Eye (tissue), 1 donor: ENCODE measurements at regions not wholly inside any gene's neighbourhood (a gene's known extent, or its start where the extent isn't known, plus 50 kb on each side); places are given as distances from the start of the nearest gene placed in this dataset.

Source experiments
- DNase-seq: peaks from one replicate; pipeline ENCODE4 v3.0.0-alpha.2; 2015

DNA sequence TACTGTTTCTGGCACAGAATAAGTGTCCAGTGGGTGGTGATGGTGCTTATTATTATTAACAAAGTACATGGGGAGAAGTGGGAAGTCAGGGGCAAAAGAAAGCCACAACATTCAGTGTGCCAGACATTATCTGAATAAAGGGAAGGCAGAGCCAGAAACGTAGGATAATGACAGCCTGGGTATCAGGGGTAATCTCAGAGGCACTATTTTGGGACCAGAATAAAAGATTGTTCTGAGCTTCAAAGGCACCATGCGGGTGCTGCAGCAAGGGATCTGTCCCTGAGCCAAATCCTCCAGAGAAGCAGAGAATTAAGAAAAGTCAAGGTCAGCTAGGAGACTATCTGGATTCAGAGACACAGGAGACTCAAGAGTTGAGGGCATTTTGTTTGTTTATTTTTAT, 328.8 kb upstream of the GATB start:
- DNase-seq = no peak

GRCh38 chr4:152087335-152087734, 326.5 kb upstream of the GATB start:
- no peak for DNase-seq

DNA sequence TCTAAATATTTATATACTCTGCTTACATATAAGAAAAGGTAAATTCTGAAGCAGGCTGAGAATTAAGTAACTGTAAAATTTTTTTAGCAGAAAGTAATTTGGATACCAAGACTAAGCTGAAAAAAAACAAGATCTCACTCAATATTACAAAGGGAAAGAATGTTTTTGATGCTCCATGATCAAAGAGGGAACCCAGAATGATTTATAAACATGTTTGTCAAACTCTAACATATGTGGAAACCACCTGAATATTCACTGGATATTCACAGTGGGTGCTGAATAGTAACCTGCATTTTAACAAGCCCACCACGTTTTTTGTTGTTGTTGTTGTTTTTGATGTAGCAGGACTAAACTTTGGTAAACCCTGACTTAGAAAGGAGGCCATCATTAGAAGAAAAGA, 324.9 kb upstream of the GATB start:
- DNase-seq = no peak

DNA sequence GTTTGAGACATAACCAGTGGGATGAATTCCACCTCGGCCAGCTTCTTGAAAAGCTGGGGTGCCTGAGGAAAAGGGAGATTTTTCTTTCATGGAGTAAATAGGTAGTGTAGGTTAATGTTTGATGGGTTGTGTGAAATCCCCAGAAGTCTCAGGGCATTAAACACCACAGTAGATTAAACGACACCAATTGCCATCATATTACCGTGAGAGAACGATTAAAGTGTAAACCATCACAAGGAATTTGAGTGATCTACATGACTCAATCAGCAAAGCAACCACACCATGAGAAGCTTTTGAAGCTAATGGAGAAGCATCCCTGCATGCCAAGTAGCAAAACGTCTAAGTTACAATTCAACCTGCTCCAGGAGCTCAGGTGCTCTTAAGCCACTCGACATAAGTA, 322.5 kb upstream of the GATB start:
- DNase-seq = no peak

- no peak for DNase-seq
Measured at GRCh38 chr4:152081024-152081423, 320.2 kb upstream of the GATB start.

DNA sequence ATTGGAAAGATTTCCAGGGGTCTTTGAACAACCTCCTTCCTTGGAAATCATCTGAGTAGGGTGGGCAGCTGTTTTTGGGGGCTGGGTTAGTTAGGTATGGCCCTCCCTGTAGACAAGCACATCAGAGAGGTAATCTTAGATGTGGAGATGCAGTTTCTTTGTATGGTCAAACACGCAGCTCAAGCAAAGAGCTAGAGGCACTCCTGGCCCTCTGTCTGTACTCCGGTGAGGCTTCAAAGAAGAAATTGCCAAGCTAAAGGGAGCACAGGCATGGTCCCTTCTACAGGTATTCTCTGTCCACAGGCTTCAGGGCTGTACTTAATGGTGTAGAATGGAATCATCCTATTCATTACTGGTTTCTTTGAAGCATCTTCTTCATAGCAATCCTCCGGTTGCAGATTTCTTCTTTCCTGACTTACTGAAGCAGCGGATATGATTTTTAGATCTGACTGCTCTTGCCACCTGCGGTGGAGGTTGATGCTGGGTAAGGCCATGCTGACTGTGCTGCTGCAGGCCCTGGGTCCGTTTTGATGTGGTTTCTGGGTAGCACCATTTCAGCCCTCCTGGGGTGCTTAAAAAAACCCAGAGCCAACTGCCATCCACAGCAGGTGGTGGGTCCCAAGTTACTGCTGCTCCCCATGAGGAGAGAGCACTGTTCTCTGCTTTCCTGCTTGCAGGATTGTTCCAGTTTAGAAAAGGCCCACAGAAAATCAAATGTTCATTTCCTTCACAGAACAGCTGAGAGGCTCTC, 318.9 kb upstream of the GATB start:
- DNase-seq = no peak

GRCh38 chr4:152079079-152079478, 318.3 kb upstream of the GATB start:
- DNase-seq = no peak

- no peak for DNase-seq
Measured at GRCh38 chr4:152077582-152077981, 316.8 kb upstream of the GATB start.

DNA sequence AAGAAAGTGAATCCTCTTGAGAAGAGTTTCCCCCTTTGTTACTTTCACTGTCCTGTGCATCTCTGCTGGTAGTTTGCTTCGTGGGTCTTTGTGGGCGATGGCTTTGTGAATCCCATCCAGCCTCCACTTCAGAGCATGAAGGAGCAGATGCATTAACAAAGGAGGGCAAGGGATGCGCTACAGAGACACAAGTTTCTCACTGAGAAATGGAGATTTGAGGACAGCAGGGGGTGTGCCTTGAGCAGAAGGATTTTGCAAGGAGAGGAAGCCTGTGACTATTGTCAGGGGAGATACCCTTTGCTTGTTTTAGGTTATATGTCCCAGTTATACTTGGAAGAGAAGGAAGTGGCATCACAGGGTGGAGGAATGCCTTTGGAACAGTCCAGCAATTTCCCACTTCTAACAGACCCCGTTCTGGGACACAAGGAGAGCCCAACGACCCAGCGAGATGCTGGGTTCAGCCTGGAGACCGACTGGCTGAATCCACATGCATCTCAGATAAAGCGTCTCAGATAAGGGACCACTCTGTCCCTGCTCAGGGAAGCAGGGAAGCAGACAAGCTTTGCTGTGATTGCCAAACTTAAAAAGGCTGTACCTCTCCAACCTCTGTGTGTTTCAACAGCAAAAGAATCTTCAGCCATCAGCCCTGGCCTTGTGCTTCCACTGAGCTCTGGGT, 314.6 kb upstream of the GATB start:
- no peak for DNase-seq

DNA sequence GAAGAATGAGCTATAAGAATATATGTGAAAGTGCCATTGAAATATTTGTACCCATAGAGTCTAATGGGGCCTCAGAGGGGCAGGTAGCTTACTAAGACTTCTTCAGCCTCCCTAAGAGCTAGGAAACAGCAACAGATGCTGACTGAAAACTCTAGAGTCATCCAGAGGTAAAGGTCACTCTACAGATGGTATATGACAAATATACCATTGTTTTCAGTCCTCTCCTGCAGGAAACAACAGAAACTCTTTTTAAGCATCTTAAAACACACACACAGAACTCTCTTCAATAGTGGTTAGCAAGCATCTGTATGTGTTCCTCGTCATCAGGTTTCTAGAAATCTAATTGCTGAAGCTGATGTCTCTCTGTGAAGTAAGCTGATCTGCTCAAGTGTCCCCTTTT, 313.8 kb upstream of the GATB start:
- no peak for DNase-seq

GRCh38 chr4:152074088-152074437, 313.3 kb upstream of the GATB start:
- DNase-seq = no peak

DNA sequence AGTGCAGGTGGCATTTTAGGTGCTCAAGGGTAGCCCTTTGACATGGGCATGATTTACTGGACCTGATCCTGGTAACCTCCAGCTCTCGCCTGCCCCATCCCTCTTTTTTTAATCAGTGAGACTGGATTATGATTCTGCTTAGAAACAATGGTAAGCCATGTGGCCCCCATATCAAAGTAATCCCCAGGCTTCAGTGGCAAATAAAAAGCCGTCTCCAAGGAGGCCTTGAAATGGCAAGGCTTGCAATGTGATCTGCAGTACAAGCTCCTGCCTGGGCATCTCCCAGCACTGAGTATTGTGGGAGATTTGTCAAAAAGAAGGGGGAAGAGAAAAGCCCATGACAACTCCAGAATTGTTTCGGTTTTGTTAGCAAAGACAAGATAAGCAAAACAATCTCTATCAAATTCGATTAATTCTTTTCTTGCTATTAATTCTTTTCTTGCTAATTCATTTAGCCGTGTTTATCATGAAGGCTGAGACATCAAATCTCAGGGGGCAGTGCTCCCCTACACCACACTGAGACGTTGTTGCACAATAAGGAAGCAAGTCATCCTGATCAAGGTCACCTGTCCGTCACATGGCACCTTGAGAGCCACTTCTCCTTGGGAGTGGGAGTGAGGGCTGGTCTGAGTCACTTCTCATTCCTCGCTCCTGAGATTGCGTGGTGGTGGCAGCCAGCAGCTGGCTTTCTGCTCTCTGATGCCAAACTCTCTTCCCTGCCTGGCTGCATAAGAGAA, 312.7 kb upstream of the GATB start:
- peak; percentile 14 for DNase-seq

GRCh38 chr4:152072906-152073305, 312.1 kb upstream of the GATB start:
- no peak for DNase-seq

DNA sequence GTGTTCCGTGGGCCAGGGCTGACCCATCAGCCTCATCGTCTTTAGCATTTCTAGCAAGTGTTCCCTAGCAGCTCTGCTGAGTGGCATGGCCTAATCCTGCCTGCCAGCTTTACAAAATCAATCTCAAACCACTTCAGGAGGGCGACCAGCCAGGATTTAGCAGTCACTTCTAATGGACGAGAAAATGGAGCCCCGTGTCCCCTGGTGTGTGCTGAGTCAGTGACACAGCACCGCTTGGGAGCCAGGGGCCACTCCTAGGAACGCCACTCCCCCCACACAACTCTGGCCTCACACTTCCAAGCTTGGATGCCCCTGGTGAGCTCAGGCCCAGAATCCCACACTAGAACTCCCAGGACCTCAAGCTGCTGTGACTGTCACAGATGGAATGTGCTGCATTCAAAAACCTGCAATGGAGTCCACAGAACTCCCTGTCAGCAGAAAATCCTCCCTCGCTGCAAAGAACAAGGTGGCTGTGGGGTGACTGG, 311.2 kb upstream of the GATB start:
- no peak for DNase-seq

- DNase-seq = no peak
Measured at GRCh38 chr4:152070854-152071253, 310.0 kb upstream of the GATB start.

- DNase-seq = no peak
Measured at GRCh38 chr4:152068866-152069265, 308.1 kb upstream of the GATB start.

DNA sequence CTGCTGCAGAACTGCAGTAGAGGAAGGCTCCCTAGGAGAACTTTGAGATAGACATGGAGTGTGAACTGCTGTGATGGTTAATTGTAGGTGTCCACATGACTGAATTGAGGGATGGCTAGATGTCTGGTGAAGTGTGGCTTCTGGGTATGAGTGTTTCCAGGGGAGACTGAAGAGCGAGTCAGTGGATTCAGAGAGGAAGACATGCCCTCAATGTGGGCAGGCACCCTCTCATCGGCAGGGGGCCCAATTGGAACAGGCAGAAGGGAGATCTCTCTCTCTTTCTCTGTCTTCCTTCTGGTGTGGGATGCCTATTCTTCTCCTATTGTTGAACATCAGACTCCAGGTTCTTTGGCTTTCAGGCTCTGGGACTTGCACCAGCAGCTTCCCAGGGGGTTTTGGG, 304.7 kb upstream of the GATB start:
- DNase-seq = no peak

GRCh38 chr4:152064753-152065152, 303.9 kb upstream of the GATB start:
- DNase-seq = no peak

GRCh38 chr4:152064282-152064681, 303.5 kb upstream of the GATB start:
- DNase-seq = no peak

DNA sequence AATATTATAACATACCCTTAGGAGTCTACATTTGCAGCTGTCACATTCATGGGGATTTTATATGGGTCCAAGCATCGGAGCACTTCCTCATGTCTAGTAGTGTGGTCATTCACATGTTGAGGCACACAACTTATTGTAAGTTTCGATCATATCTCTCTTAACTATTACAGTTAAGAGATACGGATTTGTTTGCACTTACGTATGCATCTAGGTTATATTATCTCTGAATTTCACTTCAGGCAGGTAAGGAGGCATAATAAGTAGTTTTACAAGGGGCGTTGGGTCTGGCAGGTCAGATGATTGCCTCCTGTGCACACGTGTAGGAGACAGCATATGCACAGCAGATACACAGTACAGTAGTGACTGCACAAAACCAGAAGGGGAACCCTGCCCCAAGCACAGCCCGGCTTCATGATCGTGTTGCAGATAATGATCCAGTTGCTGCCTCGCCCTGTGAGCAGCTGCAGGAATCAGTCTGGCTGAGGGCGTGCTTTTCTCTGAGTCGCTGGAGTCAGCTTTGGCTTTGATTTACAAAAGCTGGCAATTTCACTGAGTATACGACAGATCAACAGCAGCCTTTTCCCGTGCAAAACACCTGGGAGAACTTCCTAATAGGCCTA, 302.9 kb upstream of the GATB start:
- peak; percentile 43 for DNase-seq

- DNase-seq = no peak
Measured at GRCh38 chr4:152062936-152063620, 302.3 kb upstream of the GATB start.

GRCh38 chr4:152054731-152055130, 293.9 kb upstream of the GATB start:
- no peak for DNase-seq
